ENCODE measurements at regions not wholly inside any gene's neighbourhood (a gene's known extent, or its start where the extent isn't known, plus 50 kb on each side); places are given as distances from the start of the nearest gene placed in this dataset.

DNA sequence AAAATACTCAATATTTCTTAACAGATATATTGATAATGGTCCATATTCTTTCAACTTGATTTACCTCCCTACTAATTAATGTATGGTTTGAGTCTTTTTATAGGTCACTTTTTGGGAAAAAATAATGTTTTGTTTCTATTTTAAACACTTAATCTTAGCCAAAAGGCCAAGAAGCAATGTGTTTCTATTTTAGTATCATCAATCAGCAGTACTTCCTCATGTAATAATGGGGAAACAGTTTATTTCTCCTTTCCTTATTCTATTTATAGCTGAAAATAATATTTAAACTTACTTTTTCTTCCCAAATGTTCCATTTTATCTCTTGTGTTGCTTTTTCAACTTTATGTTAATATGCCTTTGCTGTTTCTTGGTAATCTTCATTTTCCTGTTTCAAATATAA lies 295.1 kb downstream of the ALDH8A1 start:
- no peaks in the 10 kb centered on the region for H3K4me1 ChIP-seq (ENCODE audit: low read depth)
- TF ChIP-seq, protein P1, sequence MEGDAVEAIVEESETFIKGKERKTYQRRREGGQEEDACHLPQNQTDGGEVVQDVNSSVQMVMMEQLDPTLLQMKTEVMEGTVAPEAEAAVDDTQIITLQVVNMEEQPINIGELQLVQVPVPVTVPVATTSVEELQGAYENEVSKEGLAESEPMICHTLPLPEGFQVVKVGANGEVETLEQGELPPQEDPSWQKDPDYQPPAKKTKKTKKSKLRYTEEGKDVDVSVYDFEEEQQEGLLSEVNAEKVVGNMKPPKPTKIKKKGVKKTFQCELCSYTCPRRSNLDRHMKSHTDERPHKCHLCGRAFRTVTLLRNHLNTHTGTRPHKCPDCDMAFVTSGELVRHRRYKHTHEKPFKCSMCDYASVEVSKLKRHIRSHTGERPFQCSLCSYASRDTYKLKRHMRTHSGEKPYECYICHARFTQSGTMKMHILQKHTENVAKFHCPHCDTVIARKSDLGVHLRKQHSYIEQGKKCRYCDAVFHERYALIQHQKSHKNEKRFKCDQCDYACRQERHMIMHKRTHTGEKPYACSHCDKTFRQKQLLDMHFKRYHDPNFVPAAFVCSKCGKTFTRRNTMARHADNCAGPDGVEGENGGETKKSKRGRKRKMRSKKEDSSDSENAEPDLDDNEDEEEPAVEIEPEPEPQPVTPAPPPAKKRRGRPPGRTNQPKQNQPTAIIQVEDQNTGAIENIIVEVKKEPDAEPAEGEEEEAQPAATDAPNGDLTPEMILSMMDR (IDR thresholded peaks at IDR 0.05), result no peak
- H3K9me3 ChIP-seq, result no peaks in the 10 kb centered on the region
- no peaks in the 10 kb centered on the region for H3K36me3 ChIP-seq (ENCODE audit: low read depth)
- DNase-seq (no peak), ATAC-seq (no peak)
- intact Hi-C loops (cut with DNase I, micrococcal nuclease), result no loop called here
- no peak overlapping the region for H3K4me3 ChIP-seq

DNA sequence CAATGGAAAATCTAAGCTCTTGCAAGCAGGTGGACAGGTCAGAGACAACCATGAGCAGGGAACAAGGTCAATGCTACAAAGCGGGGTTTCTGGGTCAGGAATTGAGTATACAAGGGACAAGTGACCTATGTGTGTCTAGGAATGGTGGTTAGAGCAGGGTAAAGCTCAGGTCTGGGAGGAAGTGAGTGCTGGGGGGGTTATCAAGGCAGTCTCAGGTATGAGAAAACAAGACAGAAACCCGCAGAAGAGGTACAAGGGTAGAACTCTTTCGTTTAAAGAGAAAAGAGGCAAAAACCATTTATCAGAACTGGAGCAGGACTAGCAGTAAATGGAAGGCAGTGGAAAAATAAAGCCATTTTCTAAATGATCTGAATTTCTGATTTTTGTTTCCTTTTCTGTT lies 298.4 kb downstream of the ALDH8A1 start:
- intact Hi-C loops (cut with DNase I, micrococcal nuclease), result no loop called here
- no peak for DNase-seq
- Histone ChIP-seq H3K9me3 (no peaks in the 10 kb centered on the region), H3K4me3 (no peak overlapping the region), H3K36me3 (ENCODE audit: low read depth) (no peaks in the 10 kb centered on the region), H3K4me1 (ENCODE audit: low read depth) (no peaks in the 10 kb centered on the region)
- no peak for ATAC-seq
- TF ChIP-seq, protein P1 (IDR thresholded peaks at IDR 0.05), result no peak

DNA sequence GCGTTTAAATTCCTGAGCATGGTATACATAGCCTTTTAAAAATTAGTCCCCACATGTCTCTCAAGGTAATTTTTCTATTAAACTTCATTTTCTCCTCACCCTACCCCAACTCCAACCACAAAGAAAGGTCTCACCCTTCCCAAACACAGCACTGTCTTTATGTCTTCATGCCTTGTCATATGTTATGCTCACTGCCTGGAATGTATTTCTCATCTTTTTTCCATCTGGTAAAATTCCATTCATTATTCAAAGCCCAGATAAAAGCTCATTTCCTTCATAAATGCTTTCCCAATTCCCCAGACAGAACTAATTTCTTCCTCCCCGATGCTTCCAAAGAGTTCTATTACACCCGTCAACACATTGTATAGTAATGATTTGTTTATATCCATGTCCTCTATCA lies 302.0 kb downstream of the ALDH8A1 start:
- intact Hi-C loops (cut with DNase I, micrococcal nuclease), result loop anchor here in 1 of 2 donors (10.0 kb wide), 1 partner anchor 473 kb away; no protein-coding TSS in a partner anchor
- TF ChIP-seq, protein P1 (IDR thresholded peaks at IDR 0.05), result no peak
- DNase-seq, result no peak
- Histone ChIP-seq H3K36me3 (ENCODE audit: low read depth) (no peaks in the 10 kb centered on the region), H3K4me3 (no peak overlapping the region), H3K9me3 (no peaks in the 10 kb centered on the region), H3K4me1 (ENCODE audit: low read depth) (peaks cover 14% of the 10 kb centered on the region)
- ATAC-seq, result no peak

DNA sequence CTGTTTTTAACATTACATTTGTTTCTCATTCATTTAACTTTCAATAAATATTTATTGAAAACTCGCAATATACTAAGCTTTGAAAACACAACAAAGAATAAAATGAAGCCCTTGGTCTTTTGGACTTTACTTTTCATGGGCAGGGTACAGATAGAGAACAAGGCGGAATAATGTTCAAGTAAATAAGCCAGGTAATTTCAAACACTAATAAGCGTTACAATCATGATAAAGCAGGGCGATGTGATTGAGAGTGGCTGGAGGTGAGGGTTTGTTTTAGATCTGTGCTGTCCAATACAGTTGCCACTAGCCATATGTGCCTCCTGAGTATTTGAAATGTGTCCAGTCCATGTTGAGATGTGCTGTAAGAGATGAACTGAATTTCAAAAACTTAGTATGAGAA lies 307.1 kb downstream of the ALDH8A1 start:
- TF ChIP-seq, protein P1 (IDR thresholded peaks at IDR 0.05), result no peak
- intact Hi-C loops (cut with DNase I, micrococcal nuclease), result loop anchor here (5.0 to 10.0 kb wide), 2 partner anchors 466 to 468 kb away; no protein-coding TSS in a partner anchor
- no peaks in the 10 kb centered on the region for H3K9me3 ChIP-seq
- no peak for DNase-seq
- no peak overlapping the region for H3K4me3 ChIP-seq
- peaks cover 21% of the 10 kb centered on the region for H3K4me1 ChIP-seq (ENCODE audit: low read depth)
- H3K36me3 ChIP-seq (ENCODE audit: low read depth), result no peaks in the 10 kb centered on the region
- ATAC-seq, result no peak

DNA sequence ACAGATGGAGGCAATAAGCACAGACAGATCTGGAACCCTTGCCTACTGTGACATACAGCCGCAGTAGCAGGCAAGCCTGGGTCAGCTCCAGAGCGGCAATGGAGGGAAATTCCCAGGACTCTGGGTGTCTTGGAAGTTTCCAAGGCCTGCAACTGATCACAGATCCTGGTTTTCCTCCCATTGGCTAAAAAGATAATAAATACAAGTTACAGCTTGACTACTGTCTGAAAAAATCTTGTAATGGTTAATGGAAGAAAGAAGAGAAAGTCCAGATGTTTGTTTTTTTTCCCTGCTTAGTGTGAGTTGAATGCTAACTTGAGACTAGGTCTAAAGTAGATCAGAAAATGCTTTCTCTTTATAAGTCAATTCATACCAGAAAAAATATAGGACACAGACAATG lies 307.6 kb downstream of the ALDH8A1 start:
- Histone ChIP-seq H3K4me1 (ENCODE audit: low read depth) (peaks cover 21% of the 10 kb centered on the region), H3K36me3 (ENCODE audit: low read depth) (no peaks in the 10 kb centered on the region), H3K4me3 (no peak overlapping the region), H3K9me3 (no peaks in the 10 kb centered on the region)
- TF ChIP-seq, protein P1 (IDR thresholded peaks at IDR 0.05), result no peak
- intact Hi-C loops (cut with DNase I, micrococcal nuclease), result loop anchor here (5.0 to 10.0 kb wide), 2 partner anchors 465 to 467 kb away; no protein-coding TSS in a partner anchor
- DNase-seq (no peak), ATAC-seq (no peak)

DNA sequence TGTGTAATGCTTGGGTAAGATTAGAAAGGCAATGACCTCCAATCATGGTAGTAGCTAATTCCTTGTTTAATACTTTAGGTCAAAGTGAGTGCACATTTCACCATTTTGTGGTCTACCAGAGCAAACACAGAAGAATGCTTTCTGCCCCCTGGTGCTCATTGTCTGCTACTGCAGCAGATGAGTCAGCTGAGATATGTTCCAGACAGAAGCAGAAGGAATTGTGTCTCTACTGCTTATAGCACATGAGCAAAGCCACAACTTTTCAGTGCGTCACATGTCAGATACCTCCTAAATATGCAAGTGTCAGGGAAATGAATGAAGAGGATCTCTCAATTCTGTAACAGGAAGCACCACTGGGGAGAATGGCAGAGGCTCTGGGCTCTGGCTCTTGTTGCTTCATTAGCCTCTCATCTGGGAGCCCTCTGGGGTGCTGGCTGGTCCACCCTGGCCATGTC lies 308.9 kb downstream of the ALDH8A1 start:
- peaks cover 21% of the 10 kb centered on the region for H3K4me1 ChIP-seq (ENCODE audit: low read depth)
- H3K9me3 ChIP-seq, result no peaks in the 10 kb centered on the region
- peak; percentile 78 for ATAC-seq
- no peaks in the 10 kb centered on the region for H3K36me3 ChIP-seq (ENCODE audit: low read depth)
- intact Hi-C loops (cut with DNase I, micrococcal nuclease), result loop anchor here (5.0 to 10.0 kb wide), 2 partner anchors 464 to 466 kb away; no protein-coding TSS in a partner anchor
- DNase-seq, result peak; percentile 52 to 84 (median 67)
- no peak overlapping the region for H3K4me3 ChIP-seq
- TF ChIP-seq, protein P1 (IDR thresholded peaks at IDR 0.05), result peak; percentile 91

Measured in mucosa of descending colon (tissue), 3 donors.